H9 (cell line): ENCODE measurements at regions not wholly inside any gene's neighbourhood (a gene's known extent, or its start where the extent isn't known, plus 50 kb on each side); places are given as distances from the start of the nearest gene placed in this dataset.

Experiments
- DNase-seq: peaks from one replicate; pipeline ENCODE4 v3.0.0-alpha.2; 2017
- H2AFZ ChIP-seq: one replicate; pipeline ENCODE4 v1.6.1; 2013; ENCODE audit warnings: mild to moderate bottlenecking, low read length, control low read depth, moderate library complexity
- H2AK5ac ChIP-seq: 2 replicates; pipeline ENCODE4 v1.6.1; 2013; ENCODE audit warnings: low read length, control low read depth, mixed read lengths; ENCODE audit not compliant: insufficient read length
- H2BK120ac ChIP-seq: one replicate; pipeline ENCODE4 v1.6.1; 2013; ENCODE audit warnings: low read depth, mild to moderate bottlenecking, low read length, control low read depth, inconsistent platforms; ENCODE audit not compliant: poor library complexity, severe bottlenecking
- H2BK12ac ChIP-seq: 2 replicates; pipeline ENCODE4 v1.6.1; 2013; ENCODE audit warnings: low read length, control low read depth, mixed read lengths, low read depth; ENCODE audit not compliant: insufficient read length
- H2BK15ac ChIP-seq: 2 replicates; pipeline ENCODE4 v1.6.1; 2013; ENCODE audit warnings: low read depth, low read length, control low read depth
- H2BK20ac ChIP-seq: one replicate; pipeline ENCODE4 v1.6.1; 2013; ENCODE audit warnings: low read depth, mild to moderate bottlenecking, low read length, control low read depth, inconsistent platforms; ENCODE audit not compliant: poor library complexity, severe bottlenecking
- H2BK5ac ChIP-seq: 2 replicates; pipeline ENCODE4 v1.6.1; 2013; ENCODE audit warnings: low read length, control low read depth, mixed read lengths; ENCODE audit not compliant: insufficient read length
- H3K14ac ChIP-seq: 2 replicates; pipeline ENCODE4 v1.6.1; 2013; ENCODE audit warnings: low read length, control low read depth; ENCODE audit not compliant: insufficient read depth
- H3K18ac ChIP-seq: 2 replicates; pipeline ENCODE4 v1.6.1; 2013; ENCODE audit warnings: low read depth, mild to moderate bottlenecking, mixed read lengths, low read length, control low read depth; ENCODE audit not compliant: insufficient read length
- H3K23ac ChIP-seq: 2 replicates; pipeline ENCODE4 v1.6.1; 2013; ENCODE audit warnings: low read length, control low read depth, mixed read lengths, low read depth; ENCODE audit not compliant: insufficient read length
- H3K23me2 ChIP-seq: 2 replicates; pipeline ENCODE4 v1.6.1; 2013; ENCODE audit warnings: low read depth, mild to moderate bottlenecking, mixed read lengths, low read length, control low read depth; ENCODE audit not compliant: insufficient read length, poor library complexity, severe bottlenecking
- H3K27ac ChIP-seq: 2 replicates; pipeline ENCODE4 v1.5.1; 2013; ENCODE audit warnings: low read length, control low read depth, mixed read lengths, low read depth; ENCODE audit not compliant: insufficient read length
- H3K27me3 ChIP-seq: 2 replicates; pipeline ENCODE4 v1.6.1; 2013; ENCODE audit warnings: low read length, control low read depth, inconsistent platforms; ENCODE audit not compliant: insufficient read depth
- H3K4ac ChIP-seq: 2 replicates; pipeline ENCODE4 v1.6.1; 2013; ENCODE audit warnings: low read depth, mild to moderate bottlenecking, control low read depth, inconsistent platforms, low read length, moderate library complexity
- H3K4me1 ChIP-seq: 2 replicates; pipeline ENCODE4 v1.6.1; 2013; ENCODE audit warnings: low read length, control low read depth, inconsistent platforms; ENCODE audit not compliant: insufficient read depth
- H3K4me2 ChIP-seq: 2 replicates; pipeline ENCODE4 v1.6.1; 2013; ENCODE audit warnings: low read length, control low read depth, mixed read lengths; ENCODE audit not compliant: insufficient read length, insufficient read depth
- H3K56ac ChIP-seq: 2 replicates; pipeline ENCODE4 v1.6.1; 2013; ENCODE audit warnings: low read depth, mild to moderate bottlenecking, mixed read lengths, low read length, control low read depth; ENCODE audit not compliant: insufficient read length
- H3K79me1 ChIP-seq: 2 replicates; pipeline ENCODE4 v1.6.1; 2013; ENCODE audit warnings: low read depth, mild to moderate bottlenecking, moderate library complexity, low read length, control low read depth, inconsistent platforms; ENCODE audit not compliant: insufficient read depth, poor library complexity, severe bottlenecking
- H3K79me2 ChIP-seq: 2 replicates; pipeline ENCODE4 v1.6.1; 2013; ENCODE audit warnings: low read length, control low read depth, inconsistent platforms; ENCODE audit not compliant: insufficient read depth
- H3K9ac ChIP-seq: 2 replicates; pipeline ENCODE4 v1.6.1; 2013; ENCODE audit warnings: low read length, control low read depth, mixed read lengths; ENCODE audit not compliant: insufficient read length; ENCODE audit errors: extremely low read depth
- H3K9me3 ChIP-seq: one replicate; pipeline ENCODE4 v1.6.1; 2013; ENCODE audit warnings: low read depth, low read length, inconsistent platforms; ENCODE audit not compliant: control insufficient read depth
- H3T11ph ChIP-seq: one replicate; pipeline ENCODE4 v1.6.1; 2013; ENCODE audit warnings: mild to moderate bottlenecking, low read length, control low read depth, inconsistent platforms
- H4K20me1 ChIP-seq: one replicate; pipeline ENCODE4 v1.6.1; 2013; ENCODE audit not compliant: control insufficient read depth, insufficient read length, insufficient read depth
- H4K5ac ChIP-seq: 2 replicates; pipeline ENCODE4 v1.6.1; 2013; ENCODE audit warnings: low read depth, mild to moderate bottlenecking, mixed read lengths, low read length, control low read depth; ENCODE audit not compliant: insufficient read length
- H4K8ac ChIP-seq: replicated peaks from 2 replicates; pipeline ENCODE4 v1.6.1; 2013; ENCODE audit warnings: low read length, control low read depth, mixed read lengths, low read depth; ENCODE audit not compliant: insufficient read length
- H4K91ac ChIP-seq: 2 replicates; pipeline ENCODE4 v1.6.1; 2013; ENCODE audit warnings: low read depth, mild to moderate bottlenecking, moderate library complexity, mixed read lengths, low read length, control low read depth; ENCODE audit not compliant: insufficient read length
- H3K27ac Mint-ChIP-seq, 3 experiments: 2 replicates in 2 of 3; 3 replicates in 1 of 3; pipeline ENCODE4 v1.8.0; 2020 to 2021; ENCODE audit warnings: mixed read lengths in 3 of 3, mild to moderate bottlenecking in 1 of 3, moderate library complexity in 1 of 3
- H3K27me3 Mint-ChIP-seq: 2 replicates; pipeline ENCODE4 v1.8.0; 2021; ENCODE audit warnings: low read depth, mild to moderate bottlenecking, moderate library complexity, mixed read lengths
- H3K36me3 Mint-ChIP-seq, 3 experiments: 2 replicates in 2 of 3; 3 replicates in 1 of 3; pipeline ENCODE4 v1.8.0; 2020 to 2021; ENCODE audit warnings: low read depth in 3 of 3, mixed read lengths in 3 of 3; ENCODE audit not compliant: insufficient read depth in 1 of 3
- H3K4me1 Mint-ChIP-seq, 2 experiments: 2 replicates each; pipeline ENCODE4 v1.8.0; 2020; ENCODE audit warnings: mixed read lengths in 2 of 2
- H3K4me3 Mint-ChIP-seq, 2 experiments: 2 replicates in 1 of 2; 3 replicates in 1 of 2; pipeline ENCODE4 v1.8.0; 2020 to 2021; ENCODE audit warnings: mild to moderate bottlenecking in 2 of 2, mixed read lengths in 2 of 2, moderate library complexity in 1 of 2
- H3K9me3 Mint-ChIP-seq, 2 experiments: 2 replicates in 1 of 2; 3 replicates in 1 of 2; pipeline ENCODE4 v1.8.0; 2020; ENCODE audit warnings: mild to moderate bottlenecking in 2 of 2, mixed read lengths in 2 of 2, moderate library complexity in 1 of 2
- WGBS: extraction: QIAGEN DNeasy Blood & Tissue Kit; methylation state at CpG from one replicate; pipeline ENCODE4 v1.1.7; 2013; ENCODE audit warnings: missing lambda C conversion rate, low lambda C conversion rate, mixed read lengths; ENCODE audit not compliant: insufficient read length; ENCODE audit errors: extremely low coverage; 5-methylcytosine and 5-hydroxymethylcytosine counted together
- TF ChIP-seq, protein P1 (sequence below): fragments of 200-600 bp; sonication (generic); conservative IDR thresholded peaks from 3 replicates; pipeline ENCODE4 v1.8.0; 2021; ENCODE audit warnings: antibody characterized with exemption, mild to moderate bottlenecking

DNA sequence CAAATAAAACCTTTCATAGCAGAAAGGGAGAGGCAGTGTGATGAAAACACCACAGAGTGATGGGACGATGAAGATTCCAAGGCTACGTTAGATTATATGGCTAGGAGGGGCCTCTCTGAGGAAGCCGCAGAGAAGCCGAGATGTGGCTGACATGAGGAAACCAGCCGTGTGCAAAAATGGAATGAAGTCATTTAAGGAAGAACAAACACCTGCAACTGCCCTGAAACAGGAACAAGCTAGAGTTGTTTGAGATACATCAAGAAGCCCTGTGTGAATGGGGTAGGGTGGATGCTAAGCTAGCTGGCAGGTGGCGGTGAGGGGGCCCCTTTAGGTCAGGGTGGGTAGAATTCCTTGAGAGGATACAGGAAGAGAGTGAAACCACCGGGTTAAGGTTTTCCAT lies 129.5 kb downstream of the KLF6 start:
- no peak overlapping the region for H2AFZ ChIP-seq
- H3K4me1 ChIP-seq: peaks cover 2% of the 10 kb centered on the region; the same call in 1 of the 2 replicates
- H3K36me3 Mint-ChIP-seq: peaks cover 1 to 8% (median 4%) of the 10 kb centered on the region in 3 experiments; a peak in 4 of 7 replicates
- H3K23ac ChIP-seq: no peak overlapping the region
- H2BK20ac ChIP-seq: no peak overlapping the region
- H4K91ac ChIP-seq: no peak overlapping the region
- H3K23me2 ChIP-seq: no peaks in the 10 kb centered on the region
- H3K9ac ChIP-seq: no peak overlapping the region
- no peak overlapping the region for H3K18ac ChIP-seq
- H3K56ac ChIP-seq: no peak overlapping the region
- H2AK5ac ChIP-seq: no peak overlapping the region
- H2BK5ac ChIP-seq: no peak overlapping the region
- H2BK15ac ChIP-seq: no peak overlapping the region
- H3K27me3 ChIP-seq: no peaks in the 10 kb centered on the region
- no peaks in the 10 kb centered on the region for H3K9me3 ChIP-seq
- H3K79me2 ChIP-seq: no peaks in the 10 kb centered on the region
- no peak for DNase-seq
- H4K8ac ChIP-seq: no peak overlapping the region
- H2BK12ac ChIP-seq: no peak overlapping the region
- H4K20me1 ChIP-seq: no peaks in the 10 kb centered on the region
- no CpG with 5 or more reads among the region's 7 CpGs for WGBS
- H3K14ac ChIP-seq: no peak overlapping the region
- peaks cover 2% of the 10 kb centered on the region for H3K27me3 Mint-ChIP-seq
- peaks cover 1 to 7% of the 10 kb centered on the region in 2 experiments; a peak in 4 of 5 replicates for H3K9me3 Mint-ChIP-seq
- no peak overlapping the region for H3K27ac ChIP-seq
- TF ChIP-seq, protein P1, sequence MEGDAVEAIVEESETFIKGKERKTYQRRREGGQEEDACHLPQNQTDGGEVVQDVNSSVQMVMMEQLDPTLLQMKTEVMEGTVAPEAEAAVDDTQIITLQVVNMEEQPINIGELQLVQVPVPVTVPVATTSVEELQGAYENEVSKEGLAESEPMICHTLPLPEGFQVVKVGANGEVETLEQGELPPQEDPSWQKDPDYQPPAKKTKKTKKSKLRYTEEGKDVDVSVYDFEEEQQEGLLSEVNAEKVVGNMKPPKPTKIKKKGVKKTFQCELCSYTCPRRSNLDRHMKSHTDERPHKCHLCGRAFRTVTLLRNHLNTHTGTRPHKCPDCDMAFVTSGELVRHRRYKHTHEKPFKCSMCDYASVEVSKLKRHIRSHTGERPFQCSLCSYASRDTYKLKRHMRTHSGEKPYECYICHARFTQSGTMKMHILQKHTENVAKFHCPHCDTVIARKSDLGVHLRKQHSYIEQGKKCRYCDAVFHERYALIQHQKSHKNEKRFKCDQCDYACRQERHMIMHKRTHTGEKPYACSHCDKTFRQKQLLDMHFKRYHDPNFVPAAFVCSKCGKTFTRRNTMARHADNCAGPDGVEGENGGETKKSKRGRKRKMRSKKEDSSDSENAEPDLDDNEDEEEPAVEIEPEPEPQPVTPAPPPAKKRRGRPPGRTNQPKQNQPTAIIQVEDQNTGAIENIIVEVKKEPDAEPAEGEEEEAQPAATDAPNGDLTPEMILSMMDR: no peak
- no peak overlapping the region for H2BK120ac ChIP-seq
- H3K27ac Mint-ChIP-seq: no peak overlapping the region
- H3K4me1 Mint-ChIP-seq: peaks cover 24% of the 10 kb centered on the region in 2 experiments
- H3K79me1 ChIP-seq: no peaks in the 10 kb centered on the region
- no peak overlapping the region for H4K5ac ChIP-seq
- no peak overlapping the region for H3T11ph ChIP-seq
- no peak overlapping the region for H3K4me3 Mint-ChIP-seq
- H3K4me2 ChIP-seq: no peak overlapping the region
- no peak overlapping the region for H3K4ac ChIP-seq
